Mesenchymal stem cell (in vitro differentiated cells and primary cell): ENCODE measurements at regions not wholly inside any gene's neighbourhood (a gene's known extent, or its start where the extent isn't known, plus 50 kb on each side); places are given as distances from the start of the nearest gene placed in this dataset.

Source experiments
- DNase-seq: peaks from one replicate; pipeline ENCODE4 v3.0.0-alpha.2; 2013
- H2AFZ ChIP-seq: one replicate; pipeline ENCODE4 v1.6.1; 2013; ENCODE audit warnings: low read depth, mild to moderate bottlenecking, control low read depth, inconsistent platforms, low read length, moderate library complexity
- H2AK5ac ChIP-seq: 2 replicates; pipeline ENCODE4 v1.6.1; 2013; ENCODE audit warnings: low read length, moderate library complexity, mild to moderate bottlenecking, inconsistent platforms; ENCODE audit not compliant: severe bottlenecking
- H2BK120ac ChIP-seq: one replicate; pipeline ENCODE4 v1.6.1; 2013; ENCODE audit warnings: low read depth, mild to moderate bottlenecking, inconsistent platforms, low read length, moderate library complexity
- H2BK12ac ChIP-seq, 2 experiments: one replicate each; pipeline ENCODE4 v1.6.1; 2013; ENCODE audit warnings: inconsistent platforms in 2 of 2, low read length in 2 of 2, mild to moderate bottlenecking in 2 of 2, moderate library complexity in 2 of 2, control low read depth in 1 of 2
- H2BK15ac ChIP-seq: one replicate; pipeline ENCODE4 v1.6.1; 2013; ENCODE audit warnings: mild to moderate bottlenecking, low read depth, inconsistent platforms; ENCODE audit not compliant: poor library complexity, severe bottlenecking
- H2BK5ac ChIP-seq: 2 replicates; pipeline ENCODE4 v1.6.1; 2013; ENCODE audit warnings: low read depth, mild to moderate bottlenecking, low read length, control low read depth, inconsistent platforms; ENCODE audit not compliant: poor library complexity, severe bottlenecking
- H3K14ac ChIP-seq, 2 experiments: one replicate each; pipeline ENCODE4 v1.6.1; 2013; ENCODE audit warnings: inconsistent platforms in 2 of 2, low read length in 2 of 2, control low read depth in 1 of 2, mild to moderate bottlenecking in 1 of 2, moderate library complexity in 1 of 2
- H3K18ac ChIP-seq, 2 experiments: one replicate each; pipeline ENCODE4 v1.6.1; 2013; ENCODE audit warnings: inconsistent platforms in 2 of 2, low read length in 2 of 2, control low read depth in 1 of 2, low read depth in 1 of 2, mild to moderate bottlenecking in 1 of 2
- H3K23ac ChIP-seq, 2 experiments: one replicate each; pipeline ENCODE4 v1.6.1; 2013; ENCODE audit warnings: inconsistent platforms in 2 of 2, low read length in 2 of 2, mild to moderate bottlenecking in 2 of 2, moderate library complexity in 2 of 2, control low read depth in 1 of 2
- H3K27ac ChIP-seq: 2 replicates; pipeline ENCODE4 v1.5.1; 2013; ENCODE audit warnings: mild to moderate bottlenecking, moderate library complexity, low read length, control low read depth, inconsistent platforms; ENCODE audit not compliant: poor library complexity, severe bottlenecking
- H3K27me3 ChIP-seq, 2 experiments: 2 replicates each; pipeline versions ENCODE4 v1.6.1 to v1.7.0; 2013; ENCODE audit warnings: low read length in 2 of 2, mild to moderate bottlenecking in 2 of 2, moderate library complexity in 2 of 2, control low read depth in 1 of 2, inconsistent platforms in 1 of 2; ENCODE audit not compliant: control insufficient read depth in 1 of 2, insufficient read depth in 1 of 2
- H3K36me3 ChIP-seq, 2 experiments: 2 replicates each; pipeline versions ENCODE4 v1.6.1 to v1.7.0; 2013; ENCODE audit warnings: low read length in 2 of 2, control low read depth in 1 of 2, inconsistent platforms in 1 of 2, low read depth in 1 of 2, mild to moderate bottlenecking in 1 of 2; ENCODE audit not compliant: insufficient read depth in 2 of 2, control insufficient read depth in 1 of 2
- H3K4ac ChIP-seq, 2 experiments: one replicate each; pipeline ENCODE4 v1.6.1; 2013; ENCODE audit warnings: inconsistent platforms in 2 of 2, low read length in 2 of 2, mild to moderate bottlenecking in 2 of 2, moderate library complexity in 2 of 2, control low read depth in 1 of 2, low read depth in 1 of 2
- H3K4me1 ChIP-seq: 2 replicates; pipeline ENCODE4 v1.6.1; 2013; ENCODE audit warnings: low read depth, low read length, control low read depth; ENCODE audit not compliant: control insufficient read depth, insufficient read depth
- H3K4me2 ChIP-seq: 2 replicates; pipeline ENCODE4 v1.6.1; 2013; ENCODE audit warnings: low read length, mild to moderate bottlenecking, inconsistent platforms; ENCODE audit not compliant: poor library complexity, severe bottlenecking
- H3K4me3 ChIP-seq, 2 experiments: 2 replicates each; pipeline versions ENCODE4 v1.5.1 to v1.7.0; 2013; ENCODE audit warnings: low read length in 2 of 2, mild to moderate bottlenecking in 2 of 2, control low read depth in 1 of 2, low read depth in 1 of 2; ENCODE audit not compliant: insufficient read depth in 1 of 2
- H3K79me1 ChIP-seq: replicated peaks from 2 replicates; pipeline ENCODE4 v1.6.1; 2013; ENCODE audit warnings: mild to moderate bottlenecking, control low read depth, low read length, inconsistent platforms; ENCODE audit not compliant: poor library complexity, severe bottlenecking
- H3K9ac ChIP-seq: 2 replicates; pipeline ENCODE4 v1.7.0; 2013; ENCODE audit warnings: mild to moderate bottlenecking, low read length, moderate library complexity
- H3K9me3 ChIP-seq: 2 replicates; pipeline ENCODE4 v1.7.0; 2013; ENCODE audit warnings: mild to moderate bottlenecking, low read length; ENCODE audit not compliant: control insufficient read depth
- H4K8ac ChIP-seq: one replicate; pipeline ENCODE4 v1.6.1; 2013; ENCODE audit warnings: inconsistent platforms, mild to moderate bottlenecking, low read length, moderate library complexity
- H4K91ac ChIP-seq: one replicate; pipeline ENCODE4 v1.6.1; 2013; ENCODE audit warnings: mild to moderate bottlenecking, low read length, inconsistent platforms
- WGBS: methylation state at CpG from one replicate; pipeline ENCODE4 v1.1.7; 2013; ENCODE audit warnings: mixed read lengths; 5-methylcytosine and 5-hydroxymethylcytosine counted together

DNA sequence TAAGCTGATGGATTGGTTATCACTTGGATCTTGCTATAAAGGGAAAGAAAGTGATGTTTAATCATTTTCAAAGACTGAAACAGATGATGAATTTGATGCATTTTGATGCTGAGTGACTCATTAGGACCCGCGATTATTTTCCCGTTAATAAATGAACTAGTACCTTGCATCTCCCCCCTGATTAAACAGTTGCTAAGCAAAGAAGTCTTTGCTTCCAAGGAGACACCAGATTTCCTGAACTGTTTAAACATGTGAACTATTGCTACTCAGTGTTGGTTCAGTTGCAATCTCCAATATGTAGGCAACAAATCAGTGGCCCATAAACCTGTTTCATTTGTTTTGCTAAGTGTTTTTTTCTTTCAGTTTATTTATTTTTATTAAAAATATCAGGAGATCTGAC lies 375.2 kb downstream of the AACS start:
- Histone ChIP-seq H3K9me3 (no peaks in the 10 kb centered on the region), H3K14ac (no peak overlapping the region), H2BK15ac (no peak overlapping the region), H3K9ac (no peak overlapping the region), H2BK120ac (no peak overlapping the region), H2AFZ (no peak overlapping the region), H3K27ac (no peak overlapping the region), H3K27me3 (no peaks in the 10 kb centered on the region), H4K8ac (no peak overlapping the region), H3K36me3 (no peaks in the 10 kb centered on the region), H3K23ac (no peak overlapping the region), H4K91ac (no peak overlapping the region), H2BK12ac (no peak overlapping the region), H2AK5ac (no peak overlapping the region), H3K4ac (no peak overlapping the region), H3K4me3 (no peak overlapping the region), H3K79me1 (no peaks in the 10 kb centered on the region), H3K4me2 (no peak overlapping the region), H2BK5ac (no peak overlapping the region), H3K4me1 (no peaks in the 10 kb centered on the region), H3K18ac (no peak overlapping the region)
- 62% methylated on average over 3 of the region's 3 CpGs for WGBS
- no peak for DNase-seq

DNA sequence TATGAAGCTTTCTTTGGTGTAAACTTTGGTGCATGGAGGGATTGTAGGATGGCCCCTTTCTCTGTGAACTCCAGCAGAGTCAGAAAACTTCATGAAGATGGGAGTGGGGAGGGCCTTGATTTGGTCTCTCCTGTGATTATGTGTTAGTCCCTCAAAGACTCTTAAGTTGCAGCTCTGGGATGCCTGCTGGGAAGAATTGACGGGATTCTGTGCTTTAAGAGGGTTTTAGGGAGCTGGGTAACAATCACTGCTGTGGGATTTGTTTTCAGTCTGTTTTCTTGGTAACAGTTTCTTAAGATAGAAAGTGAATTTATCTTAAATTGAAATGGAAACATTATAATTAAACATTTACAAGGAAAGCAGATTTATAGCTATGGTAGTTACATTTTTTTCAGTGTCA lies 378.1 kb downstream of the AACS start:
- Histone ChIP-seq H4K91ac (no peak overlapping the region), H3K23ac (no peak overlapping the region)
- DNase-seq: no peak

GRCh38 chr12:125451408-125451807 lies 386.2 kb downstream of the AACS start:
- Histone ChIP-seq H3K14ac (no peak overlapping the region), H4K8ac (no peak overlapping the region), H2BK5ac (no peak overlapping the region), H2AK5ac (no peak overlapping the region), H3K4me1 (no peaks in the 10 kb centered on the region), H3K4ac (no peak overlapping the region), H2BK12ac (no peak overlapping the region), H3K79me1 (no peaks in the 10 kb centered on the region), H2AFZ (no peak overlapping the region), H3K23ac (no peak overlapping the region), H2BK15ac (no peak overlapping the region), H3K9me3 (peaks cover 26% of the 10 kb centered on the region), H3K27me3 (no peaks in the 10 kb centered on the region), H3K27ac (no peak overlapping the region), H3K9ac (no peak overlapping the region), H3K4me3 (no peak overlapping the region), H3K36me3 (no peaks in the 10 kb centered on the region), H3K4me2 (no peak overlapping the region), H3K18ac (no peak overlapping the region), H2BK120ac (no peak overlapping the region), H4K91ac (no peak overlapping the region)
- 39% methylated on average over 2 of the region's 2 CpGs for WGBS
- DNase-seq: no peak

More for the DNA sequence above, 378.1 kb downstream of the AACS start:
- Histone ChIP-seq H3K4ac (no peak overlapping the region), H2AK5ac (no peak overlapping the region), H3K4me3 (no peak overlapping the region), H3K18ac (no peak overlapping the region), H2BK5ac (no peak overlapping the region), H3K27me3 (no peaks in the 10 kb centered on the region), H3K36me3 (no peaks in the 10 kb centered on the region), H3K4me1 (no peaks in the 10 kb centered on the region), H3K4me2 (no peak overlapping the region), H3K9ac (no peak overlapping the region), H2BK12ac (no peak overlapping the region), H3K14ac (no peak overlapping the region), H3K27ac (no peak overlapping the region), H3K9me3 (peaks cover 8% of the 10 kb centered on the region), H2BK120ac (no peak overlapping the region), H2AFZ (no peak overlapping the region), H3K79me1 (no peaks in the 10 kb centered on the region), H4K8ac (no peak overlapping the region), H2BK15ac (no peak overlapping the region)
- 0% methylated on average over 1 of the region's 1 CpG for WGBS

- Histone ChIP-seq H3K9me3 (peaks cover 18% of the 10 kb centered on the region), H3K4me3 (no peak overlapping the region), H3K27me3 (no peaks in the 10 kb centered on the region), H3K27ac (no peak overlapping the region), H2AK5ac (no peak overlapping the region), H4K8ac (no peak overlapping the region), H3K18ac (no peak overlapping the region), H3K4ac (no peak overlapping the region), H3K14ac (no peak overlapping the region), H2BK120ac (no peak overlapping the region), H3K4me1 (no peaks in the 10 kb centered on the region), H2BK12ac (no peak overlapping the region), H3K4me2 (no peak overlapping the region), H3K9ac (no peak overlapping the region), H3K23ac (no peak overlapping the region), H3K36me3 (no peaks in the 10 kb centered on the region), H3K79me1 (no peaks in the 10 kb centered on the region), H2BK5ac (no peak overlapping the region), H4K91ac (no peak overlapping the region), H2AFZ (no peak overlapping the region), H2BK15ac (no peak overlapping the region)
- 54% methylated on average over 3 of the region's 4 CpGs for WGBS
- no peak for DNase-seq
These were observed 388.5 kb downstream of the AACS start for GRCh38 chr12:125453751-125454150.
